Stimulated activated naive CD8-positive, alpha-beta T cell treated with anti-CD3 and anti-CD28 coated beads, Interleukin-15, Interleukin-2, amounts not matched to agents 100 ng/mL and 50 ng/mL, for 24 hours (primary cell): ENCODE measurements at regions not wholly inside any gene's neighbourhood (a gene's known extent, or its start where the extent isn't known, plus 50 kb on each side); places are given as distances from the start of the nearest gene placed in this dataset.
"Not testable (repeated sequence)": the region's sequence is repeated elsewhere in the genome, so short reads cannot be mapped to it uniquely, and the experiment has no call there.

Source experiments
- H3K27ac Mint-ChIP-seq: one replicate; pipeline ENCODE4 v1.8.0; 2021; ENCODE audit warnings: mild to moderate bottlenecking, mixed read lengths
- H3K27me3 Mint-ChIP-seq: one replicate; pipeline ENCODE4 v1.8.0; 2021; ENCODE audit warnings: mixed read lengths
- H3K36me3 Mint-ChIP-seq: one replicate; pipeline ENCODE4 v1.8.0; 2021; ENCODE audit warnings: low read depth, mixed read lengths
- H3K4me1 Mint-ChIP-seq: one replicate; pipeline ENCODE4 v1.8.0; 2021; ENCODE audit warnings: low read depth, mixed read lengths
- H3K4me3 Mint-ChIP-seq: one replicate; pipeline ENCODE4 v1.8.0; 2021; ENCODE audit warnings: mild to moderate bottlenecking, mixed read lengths
- H3K9me3 Mint-ChIP-seq: one replicate; pipeline ENCODE4 v1.8.0; 2021; ENCODE audit warnings: mixed read lengths

- Mint-ChIP-seq H3K27me3 (peaks cover 21% of the 10 kb centered on the region), H3K36me3 (no peaks in the 10 kb centered on the region), H3K27ac (no peak overlapping the region)
Measured at GRCh38 chr3:184440151-184440550, 60.3 kb downstream of the CHRD start.

GRCh38 chr3:184441202-184441900, 61.5 kb downstream of the CHRD start:
- H3K27me3 Mint-ChIP-seq = peaks cover 16% of the 10 kb centered on the region
- H3K9me3 Mint-ChIP-seq = peaks cover 5% of the 10 kb centered on the region
- H3K4me3 Mint-ChIP-seq = no peak overlapping the region
- H3K36me3 Mint-ChIP-seq = no peaks in the 10 kb centered on the region
- no peak overlapping the region for H3K27ac Mint-ChIP-seq
- H3K4me1 Mint-ChIP-seq = no peaks in the 10 kb centered on the region

More at GRCh38 chr3:184440151-184440550, 60.3 kb downstream of the CHRD start:
- Mint-ChIP-seq H3K4me1 (no peaks in the 10 kb centered on the region), H3K4me3 (no peak overlapping the region), H3K9me3 (peaks cover 5% of the 10 kb centered on the region)

DNA sequence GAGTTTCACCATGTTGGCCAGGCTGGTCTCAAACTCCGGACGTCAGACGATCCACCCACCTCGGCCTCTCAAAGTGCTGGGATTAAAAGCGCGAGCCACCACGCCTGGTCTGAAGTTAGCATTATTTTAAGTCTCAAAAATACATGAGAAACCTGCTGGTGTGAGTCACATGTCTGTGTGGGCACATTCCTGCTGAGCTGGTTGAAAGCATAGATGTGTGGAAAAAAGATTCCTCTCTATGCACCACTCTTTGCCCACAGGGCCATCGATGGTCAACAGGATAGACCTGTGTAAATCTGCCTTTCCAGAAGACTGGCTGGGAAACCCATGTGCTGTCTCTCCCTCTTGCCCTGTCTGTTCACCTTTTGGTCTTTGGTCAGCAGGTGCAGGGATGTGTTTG, 63.5 kb downstream of the CHRD start:
- Mint-ChIP-seq H3K36me3 (no peaks in the 10 kb centered on the region), H3K4me3 (no peak overlapping the region), H3K27ac (no peak overlapping the region), H3K9me3 (peaks cover 3% of the 10 kb centered on the region), H3K4me1 (no peaks in the 10 kb centered on the region), H3K27me3 (peaks cover 11% of the 10 kb centered on the region)

DNA sequence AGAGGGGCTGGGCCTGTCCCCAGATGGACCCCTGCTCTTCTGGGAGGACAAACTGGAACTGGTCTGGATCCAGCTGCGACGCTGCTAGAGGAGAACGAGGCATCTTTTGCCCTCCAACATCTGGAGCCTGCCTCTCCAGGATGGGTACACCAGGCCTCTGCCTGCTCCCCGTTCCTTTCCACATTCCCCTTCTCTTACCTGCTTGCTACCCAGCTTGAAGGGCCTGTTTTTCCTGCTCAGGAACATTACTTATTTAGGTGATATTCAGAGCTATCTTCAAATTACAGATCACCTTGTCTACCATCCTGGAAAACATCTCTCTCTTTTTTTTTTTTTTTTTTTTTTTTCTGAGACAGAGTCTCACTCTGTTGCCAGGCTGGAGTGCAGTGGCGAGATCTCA, 64.0 kb downstream of the CHRD start:
- no peaks in the 10 kb centered on the region for H3K4me1 Mint-ChIP-seq
- peaks cover 11% of the 10 kb centered on the region for H3K27me3 Mint-ChIP-seq
- H3K9me3 Mint-ChIP-seq = no peaks in the 10 kb centered on the region
- H3K27ac Mint-ChIP-seq = no peak overlapping the region
- no peaks in the 10 kb centered on the region for H3K36me3 Mint-ChIP-seq
- H3K4me3 Mint-ChIP-seq = no peak overlapping the region

- no peak overlapping the region for H3K27ac Mint-ChIP-seq
- no peaks in the 10 kb centered on the region for H3K36me3 Mint-ChIP-seq
- no peak overlapping the region for H3K4me3 Mint-ChIP-seq
- H3K4me1 Mint-ChIP-seq = no peaks in the 10 kb centered on the region
- no peaks in the 10 kb centered on the region for H3K27me3 Mint-ChIP-seq
- H3K9me3 Mint-ChIP-seq = no peaks in the 10 kb centered on the region
Measured at GRCh38 chr3:184448321-184449160, 68.7 kb downstream of the CHRD start.

DNA sequence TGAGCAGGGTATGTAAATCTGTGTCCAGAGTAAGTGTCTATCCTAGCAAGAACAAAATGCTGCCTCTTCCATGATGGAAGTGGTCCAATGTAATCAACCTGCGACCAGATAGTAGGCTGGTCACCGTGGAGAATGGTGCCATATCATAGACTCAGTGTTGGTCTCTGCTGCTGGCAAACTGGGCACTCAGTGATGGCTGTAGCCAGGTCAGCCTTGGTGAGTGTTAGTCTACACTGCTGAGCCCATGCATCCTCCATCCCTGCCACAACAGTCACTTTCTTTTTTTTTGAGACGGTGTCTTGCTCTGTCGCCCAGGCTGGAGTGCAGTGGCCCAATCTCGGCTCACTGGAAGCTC, 69.3 kb downstream of the CHRD start:
- Mint-ChIP-seq H3K4me3 (no peak overlapping the region), H3K9me3 (no peaks in the 10 kb centered on the region), H3K36me3 (no peaks in the 10 kb centered on the region), H3K27me3 (no peaks in the 10 kb centered on the region), H3K27ac (no peak overlapping the region), H3K4me1 (no peaks in the 10 kb centered on the region)

GRCh38 chr3:184450547-184450946, 70.7 kb downstream of the CHRD start:
- Mint-ChIP-seq H3K4me3 (no peak overlapping the region), H3K27me3 (peaks cover 6% of the 10 kb centered on the region), H3K27ac (no peak overlapping the region), H3K4me1 (no peaks in the 10 kb centered on the region), H3K9me3 (no peaks in the 10 kb centered on the region), H3K36me3 (no peaks in the 10 kb centered on the region)

- no peak overlapping the region for H3K27ac Mint-ChIP-seq
- H3K27me3 Mint-ChIP-seq = peaks cover 6% of the 10 kb centered on the region
- no peaks in the 10 kb centered on the region for H3K4me1 Mint-ChIP-seq
- H3K4me3 Mint-ChIP-seq = no peak overlapping the region
- H3K9me3 Mint-ChIP-seq = no peaks in the 10 kb centered on the region
- no peaks in the 10 kb centered on the region for H3K36me3 Mint-ChIP-seq
Measured at GRCh38 chr3:184453296-184453695, 73.4 kb downstream of the CHRD start.

GRCh38 chr3:184455991-184456390, 76.1 kb downstream of the CHRD start:
- H3K27me3 Mint-ChIP-seq = peaks cover 6% of the 10 kb centered on the region

DNA sequence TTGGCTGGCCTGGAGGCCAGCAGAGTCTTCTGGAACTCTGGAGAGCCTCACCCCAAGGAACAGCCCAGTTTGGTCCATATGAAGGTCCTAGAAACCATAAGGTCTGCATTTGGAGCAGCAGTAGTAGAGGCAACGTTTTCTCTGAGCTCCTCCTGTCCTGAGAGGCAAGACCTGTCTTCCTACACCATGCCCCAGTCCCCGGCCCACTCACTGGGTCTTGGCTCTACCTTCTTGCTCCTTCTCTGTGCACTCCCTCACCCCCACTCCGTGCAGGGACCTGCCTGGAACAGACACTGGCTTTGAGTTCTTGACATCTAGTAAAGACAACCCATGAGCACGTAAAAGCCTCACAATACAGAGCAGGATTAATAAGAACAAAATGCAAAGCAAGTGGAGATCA, 76.6 kb downstream of the CHRD start:
- no peak overlapping the region for H3K4me3 Mint-ChIP-seq
- peaks cover 6% of the 10 kb centered on the region for H3K27me3 Mint-ChIP-seq
- no peaks in the 10 kb centered on the region for H3K4me1 Mint-ChIP-seq
- H3K27ac Mint-ChIP-seq = no peak overlapping the region
- H3K36me3 Mint-ChIP-seq = no peaks in the 10 kb centered on the region
- no peaks in the 10 kb centered on the region for H3K9me3 Mint-ChIP-seq

More at GRCh38 chr3:184455991-184456390, 76.1 kb downstream of the CHRD start:
- H3K27ac Mint-ChIP-seq = no peak overlapping the region
- H3K4me3 Mint-ChIP-seq = no peak overlapping the region
- no peaks in the 10 kb centered on the region for H3K36me3 Mint-ChIP-seq
- no peaks in the 10 kb centered on the region for H3K9me3 Mint-ChIP-seq
- no peaks in the 10 kb centered on the region for H3K4me1 Mint-ChIP-seq

- H3K4me1 Mint-ChIP-seq = no peaks in the 10 kb centered on the region
- no peaks in the 10 kb centered on the region for H3K9me3 Mint-ChIP-seq
- no peak overlapping the region for H3K4me3 Mint-ChIP-seq
- no peak overlapping the region for H3K27ac Mint-ChIP-seq
- peaks cover 6% of the 10 kb centered on the region for H3K27me3 Mint-ChIP-seq
- no peaks in the 10 kb centered on the region for H3K36me3 Mint-ChIP-seq
Measured at GRCh38 chr3:184457329-184457728, 77.5 kb downstream of the CHRD start.

GRCh38 chr3:184457784-184458377, 78.0 kb downstream of the CHRD start:
- H3K4me3 Mint-ChIP-seq, H3K36me3 Mint-ChIP-seq, H3K27me3 Mint-ChIP-seq, H3K9me3 Mint-ChIP-seq, H3K4me1 Mint-ChIP-seq, H3K27ac Mint-ChIP-seq: not testable (repeated sequence)

DNA sequence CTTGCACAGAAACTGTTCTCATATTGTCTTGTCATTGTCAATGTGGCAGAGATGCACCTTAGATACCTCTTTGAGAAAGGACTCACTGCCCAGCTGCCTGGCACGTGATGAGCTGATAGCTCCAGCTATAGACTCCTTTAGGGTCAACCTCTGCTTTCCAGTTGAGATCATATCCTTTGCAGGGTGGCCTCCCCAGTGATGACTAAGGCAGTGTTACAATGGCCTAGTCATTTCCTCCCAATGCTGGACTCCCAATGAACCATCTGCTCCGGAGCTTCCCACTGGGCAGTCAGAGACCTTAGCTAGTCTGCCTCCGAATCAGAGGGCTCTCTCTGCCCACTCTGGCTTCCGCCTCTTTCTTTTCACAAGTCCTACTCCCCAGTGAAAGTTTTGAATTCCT, 79.5 kb downstream of the CHRD start:
- Mint-ChIP-seq H3K36me3 (no peaks in the 10 kb centered on the region), H3K9me3 (no peaks in the 10 kb centered on the region)

DNA sequence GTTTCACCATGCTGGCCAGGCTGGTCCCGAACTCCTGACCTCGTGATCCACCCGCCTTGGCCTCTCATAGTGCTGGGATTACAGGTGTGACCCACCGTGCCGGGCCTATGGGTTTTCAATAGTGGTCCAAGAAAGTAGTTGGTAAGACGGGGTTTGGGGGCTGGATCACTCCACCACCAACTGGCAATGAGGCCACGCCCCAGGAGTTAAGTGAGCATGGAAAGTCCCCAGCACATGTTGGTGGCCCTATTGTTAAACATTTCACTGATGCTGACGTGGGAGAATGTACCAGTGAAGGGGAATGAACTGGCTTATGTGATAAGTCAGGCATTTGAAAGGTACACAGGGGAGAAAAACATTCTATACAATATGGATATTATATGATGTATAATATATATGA, 80.4 kb downstream of the CHRD start:
- Mint-ChIP-seq H3K27me3 (peaks cover 4% of the 10 kb centered on the region), H3K9me3 (no peaks in the 10 kb centered on the region), H3K36me3 (no peaks in the 10 kb centered on the region), H3K4me1 (no peaks in the 10 kb centered on the region), H3K27ac (no peak overlapping the region), H3K4me3 (no peak overlapping the region)

More for the DNA sequence above, 79.5 kb downstream of the CHRD start:
- Mint-ChIP-seq H3K4me3 (no peak overlapping the region), H3K4me1 (no peaks in the 10 kb centered on the region), H3K27me3 (peaks cover 8% of the 10 kb centered on the region), H3K27ac (no peak overlapping the region)

DNA sequence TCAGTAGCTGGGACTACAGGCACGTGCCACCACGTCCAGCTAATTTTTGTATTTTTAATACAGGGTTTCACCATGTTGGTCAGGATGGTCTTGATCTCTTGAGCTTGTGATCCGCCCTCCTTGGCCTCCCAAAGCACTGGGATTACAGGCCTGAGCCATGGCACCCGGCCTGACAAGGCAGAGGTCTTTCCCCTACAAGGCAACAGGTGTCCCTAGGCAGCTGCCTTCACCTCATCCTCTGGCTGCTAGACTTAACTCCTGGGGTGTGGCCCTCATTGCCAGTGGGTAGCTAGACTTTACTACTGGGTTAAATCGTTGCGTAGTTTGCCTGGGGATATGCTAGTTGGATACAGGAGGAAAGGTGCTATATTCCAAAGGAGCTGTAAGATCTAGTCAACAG, 81.4 kb downstream of the CHRD start:
- Mint-ChIP-seq H3K9me3 (no peaks in the 10 kb centered on the region), H3K27me3 (peaks cover 4% of the 10 kb centered on the region), H3K36me3 (no peaks in the 10 kb centered on the region), H3K4me3 (no peak overlapping the region), H3K4me1 (no peaks in the 10 kb centered on the region), H3K27ac (no peak overlapping the region)
